ENCODE measurements at regions not wholly inside any gene's neighbourhood (a gene's known extent, or its start where the extent isn't known, plus 50 kb on each side); places are given as distances from the start of the nearest gene placed in this dataset.
"Not testable (repeated sequence)": the region's sequence is repeated elsewhere in the genome, so short reads cannot be mapped to it uniquely, and the experiment has no call there.

DNA sequence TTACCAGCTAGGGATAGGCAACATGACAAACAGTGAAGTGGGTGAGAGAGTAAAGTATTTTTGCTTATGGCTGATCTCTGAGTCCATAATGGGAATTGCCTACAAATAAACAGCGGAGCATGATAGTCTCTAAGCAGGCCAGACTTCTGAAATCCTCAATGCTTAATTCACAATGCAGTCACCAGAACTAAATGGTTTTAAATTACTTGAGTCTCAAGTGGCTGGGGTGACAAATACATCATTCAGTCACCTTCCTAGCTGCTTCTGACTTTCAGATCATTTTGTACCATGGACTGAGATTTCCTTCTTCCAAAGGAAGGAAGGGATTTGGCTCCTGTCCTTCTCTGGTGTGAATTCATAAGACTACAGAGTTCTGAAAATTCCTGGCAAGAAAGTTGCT, 82.8 kb upstream of the RMP24 start:
- no peak for DNase-seq
- TF ChIP-seq, protein P1, sequence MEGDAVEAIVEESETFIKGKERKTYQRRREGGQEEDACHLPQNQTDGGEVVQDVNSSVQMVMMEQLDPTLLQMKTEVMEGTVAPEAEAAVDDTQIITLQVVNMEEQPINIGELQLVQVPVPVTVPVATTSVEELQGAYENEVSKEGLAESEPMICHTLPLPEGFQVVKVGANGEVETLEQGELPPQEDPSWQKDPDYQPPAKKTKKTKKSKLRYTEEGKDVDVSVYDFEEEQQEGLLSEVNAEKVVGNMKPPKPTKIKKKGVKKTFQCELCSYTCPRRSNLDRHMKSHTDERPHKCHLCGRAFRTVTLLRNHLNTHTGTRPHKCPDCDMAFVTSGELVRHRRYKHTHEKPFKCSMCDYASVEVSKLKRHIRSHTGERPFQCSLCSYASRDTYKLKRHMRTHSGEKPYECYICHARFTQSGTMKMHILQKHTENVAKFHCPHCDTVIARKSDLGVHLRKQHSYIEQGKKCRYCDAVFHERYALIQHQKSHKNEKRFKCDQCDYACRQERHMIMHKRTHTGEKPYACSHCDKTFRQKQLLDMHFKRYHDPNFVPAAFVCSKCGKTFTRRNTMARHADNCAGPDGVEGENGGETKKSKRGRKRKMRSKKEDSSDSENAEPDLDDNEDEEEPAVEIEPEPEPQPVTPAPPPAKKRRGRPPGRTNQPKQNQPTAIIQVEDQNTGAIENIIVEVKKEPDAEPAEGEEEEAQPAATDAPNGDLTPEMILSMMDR (IDR thresholded peaks at IDR 0.05) = no peak
- no peak for TF ChIP-seq POLR2A (IDR thresholded peaks at IDR 0.05)
- Histone ChIP-seq H3K9me3 (no peaks in the 10 kb centered on the region), H3K4me3 (no peak overlapping the region), H3K4me1 (no peaks in the 10 kb centered on the region), H3K36me3 (no peaks in the 10 kb centered on the region), H3K27ac (no peak overlapping the region), H3K27me3 (no peaks in the 10 kb centered on the region)
- intact Hi-C loops (cut with DNase I) = no loop called here
- WGBS (ENCODE audit: insufficient coverage, low coverage, low lambda C conversion rate, missing lambda C conversion rate) = 80% methylated on average over 1 of the region's 1 CpG
- ATAC-seq = no peak

DNA sequence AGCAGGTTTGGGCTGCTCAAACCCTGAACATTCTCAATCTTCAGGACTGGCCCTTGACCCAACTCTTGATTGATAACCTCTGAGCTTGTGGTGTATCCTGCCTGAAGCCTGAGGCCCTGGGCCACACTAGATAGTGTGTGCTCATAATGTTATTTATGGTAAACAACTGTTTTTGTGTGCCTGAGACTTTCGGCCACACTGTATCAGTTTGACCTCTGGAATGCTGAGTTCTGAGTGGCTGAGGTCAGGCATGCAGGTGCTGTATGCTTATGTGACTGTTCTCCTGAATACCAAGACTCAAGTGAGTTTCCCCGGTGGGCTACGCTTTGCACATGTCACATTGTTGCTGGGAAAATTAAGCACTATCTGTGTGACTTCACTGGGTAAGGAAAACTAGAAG, 82.2 kb upstream of the RMP24 start:
- DNase-seq (no peak), ATAC-seq (no peak)
- H3K36me3 ChIP-seq = no peaks in the 10 kb centered on the region
- H3K27ac ChIP-seq = no peak overlapping the region
- WGBS (ENCODE audit: insufficient coverage, low coverage, low lambda C conversion rate, missing lambda C conversion rate) = 38% methylated on average over 2 of the region's 3 CpGs
- TF ChIP-seq POLR2A (IDR thresholded peaks at IDR 0.05) = no peak
- TF ChIP-seq, protein P1 (IDR thresholded peaks at IDR 0.05) = no peak
- no peaks in the 10 kb centered on the region for H3K9me3 ChIP-seq
- H3K27me3 ChIP-seq = no peaks in the 10 kb centered on the region
- H3K4me3 ChIP-seq = no peak overlapping the region
- H3K4me1 ChIP-seq = no peaks in the 10 kb centered on the region
- intact Hi-C loops (cut with DNase I) = no loop called here

DNA sequence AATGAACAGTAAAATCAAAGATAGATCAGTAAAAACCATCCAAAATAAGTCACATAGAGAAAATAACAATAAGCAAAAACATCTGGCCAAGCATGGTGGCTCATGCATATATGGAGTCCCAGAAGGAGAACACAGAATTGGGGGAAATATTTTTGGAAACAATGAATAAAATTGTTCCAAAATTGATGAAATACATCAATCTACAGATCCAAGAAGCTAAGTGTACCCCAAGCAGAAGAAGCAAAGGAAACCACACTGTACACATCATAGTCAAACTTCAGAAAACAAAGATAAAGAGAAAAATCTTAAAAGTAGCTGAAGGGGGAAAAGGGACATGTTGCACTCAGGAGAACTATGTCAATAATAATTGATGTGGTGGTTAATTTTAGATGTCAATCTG, 80.4 kb upstream of the RMP24 start:
- Histone ChIP-seq H3K27me3 (no peaks in the 10 kb centered on the region), H3K27ac (no peak overlapping the region), H3K36me3 (no peaks in the 10 kb centered on the region), H3K9me3 (no peaks in the 10 kb centered on the region), H3K4me1 (no peaks in the 10 kb centered on the region), H3K4me3 (no peak overlapping the region)
- TF ChIP-seq, protein P1 (IDR thresholded peaks at IDR 0.05) = no peak
- TF ChIP-seq POLR2A (IDR thresholded peaks at IDR 0.05) = no peak
- intact Hi-C loops (cut with DNase I) = no loop called here
- ATAC-seq = no peak
- no peak for DNase-seq

DNA sequence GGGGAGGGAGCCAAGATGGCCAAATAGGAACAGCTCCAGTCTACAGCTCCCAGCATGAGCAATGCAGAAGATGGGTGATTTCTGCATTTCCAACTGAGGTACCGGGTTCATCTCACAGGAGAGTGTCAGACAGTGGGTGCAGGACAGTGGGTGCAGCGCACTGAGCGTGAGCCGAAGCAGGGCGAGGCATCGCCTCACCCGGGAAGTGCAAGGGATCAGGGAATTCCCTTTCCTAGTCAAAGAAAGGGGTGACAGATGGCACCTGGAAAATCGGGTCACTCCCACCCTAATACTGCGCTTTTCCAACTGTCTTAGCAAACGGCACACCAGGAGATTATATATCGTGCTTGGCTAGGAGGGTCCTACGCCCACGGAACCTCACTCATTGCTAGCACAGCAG, 75.0 kb upstream of the RMP24 start:
- H3K27me3 ChIP-seq; intact Hi-C loops (cut with DNase I); H3K4me1 ChIP-seq; H3K27ac ChIP-seq; H3K4me3 ChIP-seq; ATAC-seq; H3K36me3 ChIP-seq; DNase-seq; H3K9me3 ChIP-seq: not testable (repeated sequence)
- WGBS (ENCODE audit: insufficient coverage, low coverage, low lambda C conversion rate, missing lambda C conversion rate) = no CpG with 5 or more reads among the region's 13 CpGs

DNA sequence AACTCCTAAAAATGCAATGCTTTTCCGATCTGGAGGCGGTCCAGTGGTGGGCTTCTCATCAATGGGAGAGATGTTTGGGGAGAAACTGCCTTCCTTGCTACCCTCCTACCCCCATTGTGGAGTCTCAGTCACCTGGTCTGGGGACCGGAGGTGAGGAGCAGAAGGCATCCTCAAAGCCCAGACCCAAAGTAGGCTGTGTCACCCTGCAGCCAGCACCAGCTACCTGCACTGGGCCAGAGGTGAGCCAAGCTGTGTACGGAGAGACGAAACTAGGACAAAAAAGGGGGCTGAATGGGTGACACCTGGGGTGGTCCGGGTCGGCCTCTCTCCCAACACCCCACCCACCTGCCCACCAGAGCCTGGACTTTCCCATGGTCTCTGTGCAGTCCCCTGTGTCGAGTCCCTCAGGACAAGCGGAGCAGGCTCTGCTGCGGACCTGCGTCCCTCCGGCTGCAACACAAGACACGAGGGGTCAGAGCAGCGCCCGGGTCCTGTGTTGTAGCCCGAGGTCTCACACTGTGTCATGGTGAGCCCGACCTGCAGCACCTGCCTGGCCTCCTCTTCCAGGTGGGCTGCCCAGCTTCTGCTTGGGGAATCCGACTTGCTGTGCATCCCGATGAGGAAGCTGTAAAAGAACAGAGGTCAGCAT, 68.0 kb upstream of the RMP24 start:
- H3K27me3 ChIP-seq = no peaks in the 10 kb centered on the region
- WGBS (ENCODE audit: insufficient coverage, low coverage, low lambda C conversion rate, missing lambda C conversion rate) = 62% methylated on average over 9 of the region's 19 CpGs
- no peaks in the 10 kb centered on the region for H3K36me3 ChIP-seq
- no peaks in the 10 kb centered on the region for H3K9me3 ChIP-seq
- no peak for DNase-seq
- no peak overlapping the region for H3K27ac ChIP-seq
- no peaks in the 10 kb centered on the region for H3K4me1 ChIP-seq
- peak in 1 of 4 donors; percentile 37 for ATAC-seq
- TF ChIP-seq POLR2A (IDR thresholded peaks at IDR 0.05) = no peak
- TF ChIP-seq, protein P1 (IDR thresholded peaks at IDR 0.05) = no peak
- intact Hi-C loops (cut with DNase I) = no loop called here
- no peak overlapping the region for H3K4me3 ChIP-seq
